ENCODE measurements at regions not wholly inside any gene's neighbourhood (a gene's known extent, or its start where the extent isn't known, plus 50 kb on each side); places are given as distances from the start of the nearest gene placed in this dataset.
"Not testable (repeated sequence)": the region's sequence is repeated elsewhere in the genome, so short reads cannot be mapped to it uniquely, and the experiment has no call there.

DNA sequence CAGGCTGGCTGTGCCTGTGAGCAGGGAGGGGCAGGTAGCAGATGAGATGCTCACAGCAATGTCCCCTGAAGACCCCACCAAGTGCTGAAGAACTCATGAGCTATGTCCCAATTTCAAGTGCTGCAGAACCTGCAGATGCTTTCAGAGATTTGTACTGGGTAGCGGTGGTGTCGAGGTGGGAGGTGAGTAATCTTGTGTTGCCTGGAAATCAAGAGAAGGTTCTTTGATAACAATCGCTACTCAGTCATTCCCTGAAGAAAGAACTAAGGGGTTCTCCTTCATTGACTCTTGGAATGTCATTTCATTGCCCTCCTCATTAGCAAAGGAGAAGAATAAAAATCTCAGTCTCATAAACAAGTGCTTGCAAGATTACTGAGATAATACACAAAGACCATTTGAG lies 246.4 kb downstream of the EMX2 start:
- no peak for DNase-seq (ENCODE audit: low spot score)

DNA sequence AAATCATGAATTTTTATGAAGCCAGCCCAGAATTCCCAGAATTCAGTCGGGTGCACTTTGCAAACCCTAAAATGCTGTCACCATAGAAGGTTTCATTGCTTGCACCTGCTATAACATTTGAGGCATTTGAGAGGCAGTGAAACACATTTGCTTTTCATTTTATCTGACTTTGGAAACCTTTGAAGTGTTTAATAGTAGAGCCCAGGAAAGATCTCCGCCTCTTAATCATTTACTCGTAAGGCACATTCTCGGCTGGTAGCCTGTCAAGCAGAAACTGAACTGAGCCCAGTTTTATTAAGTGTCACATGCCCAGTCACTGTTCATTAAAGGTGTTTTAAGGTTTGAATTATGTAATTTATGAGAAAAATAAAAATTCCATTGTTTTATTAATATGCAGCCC lies 247.6 kb downstream of the EMX2 start:
- DNase-seq (ENCODE audit: low spot score) = no peak

GRCh38 chr10:117790621-117791020 lies 248.1 kb downstream of the EMX2 start:
- DNase-seq (ENCODE audit: low spot score) = no peak

DNA sequence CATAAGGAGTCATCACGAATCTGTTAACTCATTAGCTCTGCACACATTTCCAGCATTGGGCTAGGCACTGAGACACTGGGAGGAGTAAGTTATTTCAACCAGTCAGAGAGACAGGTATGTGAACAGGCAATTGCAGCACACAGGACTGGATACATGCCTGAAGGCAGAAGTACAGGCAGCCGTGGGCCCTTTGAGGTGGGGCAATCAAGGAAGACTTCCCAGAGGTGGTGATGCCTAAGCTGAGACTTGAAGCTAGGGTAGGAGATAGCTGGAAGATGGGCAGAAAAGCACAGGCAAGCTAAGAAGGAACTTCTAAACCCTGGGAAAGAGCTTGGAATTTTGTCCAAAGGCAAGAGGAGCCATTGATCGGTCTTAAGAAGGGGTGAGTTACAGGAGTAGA lies 249.7 kb downstream of the EMX2 start:
- no peak for DNase-seq (ENCODE audit: low spot score)

- DNase-seq (ENCODE audit: low spot score) = no peak
Measured at GRCh38 chr10:117796130-117796745, 250.5 kb downstream of the RAB11FIP2 start.

DNA sequence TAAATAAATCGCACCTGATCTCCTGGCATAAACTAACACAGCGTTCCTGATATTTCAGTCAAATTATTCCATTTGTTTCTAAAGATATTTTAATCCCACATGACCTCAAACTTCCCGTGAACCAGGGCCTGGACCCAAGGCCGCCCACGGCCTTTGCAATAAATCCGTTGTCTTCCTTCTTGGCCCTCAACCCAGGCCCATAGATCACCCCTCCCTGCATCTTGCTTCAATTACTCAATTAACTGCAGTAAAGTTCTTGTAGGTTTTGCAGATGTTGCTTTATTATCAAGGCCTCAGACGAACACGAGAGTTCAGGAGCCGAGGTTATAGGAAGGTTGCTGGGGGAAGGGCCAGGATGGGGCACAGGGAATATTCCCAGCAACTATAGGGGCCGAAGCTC lies 249.4 kb downstream of the RAB11FIP2 start:
- no peak for DNase-seq (ENCODE audit: low spot score)

DNA sequence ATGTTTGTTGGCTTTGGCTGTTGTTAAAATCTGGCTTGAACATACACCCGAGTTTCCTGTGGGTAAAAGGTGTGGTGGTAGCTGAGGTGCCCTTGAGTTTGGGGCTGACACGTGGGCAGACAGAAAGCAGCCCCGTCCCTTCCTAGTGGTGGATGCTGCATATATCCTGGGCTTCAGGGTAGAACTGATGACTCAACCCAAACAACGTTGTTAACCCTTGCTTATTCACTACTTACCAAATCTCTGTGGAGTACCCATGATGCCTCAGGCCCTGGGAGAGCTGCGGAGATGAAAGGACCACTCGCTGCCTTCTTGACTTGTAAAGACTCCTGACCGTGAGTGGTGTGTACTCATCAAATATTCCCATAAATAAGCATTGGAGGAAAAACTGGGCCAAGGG lies 245.1 kb downstream of the RAB11FIP2 start:
- no peak for DNase-seq (ENCODE audit: low spot score)

DNA sequence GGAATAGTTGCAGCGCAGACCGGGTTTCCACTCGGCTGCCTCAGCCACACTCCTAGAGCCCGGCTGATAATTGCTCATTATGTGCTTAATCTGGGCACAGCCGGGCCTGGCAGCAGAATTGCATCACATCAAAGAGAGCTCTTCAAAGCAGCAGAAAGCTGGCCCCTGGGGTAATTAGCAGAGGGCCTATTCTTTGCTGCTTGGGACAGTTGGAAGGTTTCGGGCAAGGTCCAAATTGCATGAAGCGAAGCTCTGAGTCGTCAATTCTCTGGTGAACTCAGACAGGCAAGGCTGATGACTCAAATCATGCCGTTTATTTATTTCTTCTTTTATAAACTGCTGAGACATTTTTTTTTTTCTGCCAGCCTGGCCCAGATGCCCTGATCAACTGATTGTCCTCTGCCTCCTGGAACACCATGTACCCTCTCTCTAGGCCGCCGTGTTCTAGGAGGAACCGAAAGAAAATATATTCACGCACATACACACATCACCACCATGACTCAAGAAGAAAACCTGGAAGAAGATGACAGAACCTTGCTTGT lies 242.2 kb downstream of the RAB11FIP2 start:
- DNase-seq (ENCODE audit: low spot score) = peak; percentile 57

GRCh38 chr10:117805139-117805538 lies 241.6 kb downstream of the RAB11FIP2 start:
- DNase-seq (ENCODE audit: low spot score) = no peak

GRCh38 chr10:117807441-117807840 lies 239.3 kb downstream of the RAB11FIP2 start:
- DNase-seq (ENCODE audit: low spot score) = no peak

DNA sequence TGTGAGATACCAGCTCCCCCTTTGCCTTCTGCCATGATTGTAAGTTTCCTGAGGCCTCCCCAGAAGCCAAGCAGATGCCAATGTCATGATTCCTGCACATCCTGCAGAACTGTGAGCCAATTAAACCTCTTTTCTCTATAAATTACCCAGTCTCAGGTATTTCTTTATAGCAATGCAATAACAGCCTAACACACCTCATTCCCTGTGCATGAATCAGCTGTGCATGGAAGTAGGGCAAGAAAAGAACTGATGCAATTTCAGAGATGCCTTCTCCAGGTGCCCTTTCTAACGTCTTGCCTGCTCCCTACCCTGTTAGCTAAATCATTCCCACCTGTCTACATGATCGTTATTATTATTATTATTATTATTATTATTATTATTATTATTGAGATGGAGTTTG lies 230.9 kb downstream of the RAB11FIP2 start:
- DNase-seq (ENCODE audit: low spot score) = not testable (repeated sequence)

DNA sequence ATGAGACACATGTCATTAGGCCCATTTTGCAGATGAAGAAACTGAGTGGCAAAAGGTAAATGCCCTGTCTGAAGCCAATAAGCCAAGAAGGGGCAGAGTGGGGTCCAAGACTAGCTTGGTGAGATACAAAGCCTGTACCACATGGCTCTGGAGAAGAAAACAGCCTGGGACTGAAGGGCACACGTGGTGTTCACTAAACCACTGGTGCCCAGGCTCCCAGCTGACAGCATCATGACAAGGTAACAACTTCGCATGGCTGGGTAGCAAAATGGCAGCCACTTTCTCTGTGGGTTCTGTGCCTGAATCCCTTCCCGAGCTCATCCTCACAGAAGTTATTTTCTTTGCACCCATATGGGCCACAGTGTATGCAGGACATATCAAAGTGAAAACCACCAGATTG lies 229.6 kb downstream of the RAB11FIP2 start:
- DNase-seq (ENCODE audit: low spot score) = no peak

DNA sequence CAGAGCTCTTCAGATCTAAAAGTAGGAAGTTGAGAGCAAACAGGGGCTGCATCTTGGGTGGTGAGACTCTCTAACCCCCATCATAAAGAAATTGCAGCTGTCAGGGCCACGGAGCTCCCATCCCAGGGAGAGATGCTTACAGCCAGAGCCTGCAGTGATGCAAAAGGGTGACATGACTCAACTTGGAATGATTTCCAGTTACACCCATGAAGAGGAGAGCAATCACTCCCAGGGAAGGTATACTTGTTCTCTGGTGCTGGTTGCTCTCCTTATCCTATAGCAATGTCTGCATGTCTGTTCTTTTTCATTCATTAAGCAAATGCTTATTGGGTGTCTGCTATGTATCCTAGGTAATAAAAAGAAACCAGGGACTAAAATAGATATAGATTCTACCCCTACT lies 228.0 kb downstream of the RAB11FIP2 start:
- no peak for DNase-seq (ENCODE audit: low spot score)

DNA sequence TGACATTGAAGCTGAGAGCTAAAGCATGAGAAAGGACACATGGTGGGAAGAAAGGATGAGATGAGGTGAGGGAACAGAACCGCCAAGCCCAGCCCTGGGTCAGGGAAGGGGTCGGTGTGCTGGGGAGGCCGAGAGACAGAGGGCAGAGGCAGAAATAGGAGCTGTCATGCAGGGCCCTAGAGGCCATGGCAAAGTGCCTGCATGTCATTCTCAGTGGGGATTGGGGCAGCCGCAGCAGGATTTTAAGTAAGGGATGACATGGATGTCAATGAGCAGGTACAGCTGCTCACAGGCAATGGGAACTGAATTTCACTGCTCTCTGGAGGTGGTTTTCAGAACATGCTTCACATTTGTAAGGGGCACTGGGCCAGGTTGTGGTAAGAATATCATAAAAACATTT lies 227.4 kb downstream of the RAB11FIP2 start:
- no peak for DNase-seq (ENCODE audit: low spot score)

GRCh38 chr10:117823980-117824379 lies 222.8 kb downstream of the RAB11FIP2 start:
- DNase-seq (ENCODE audit: low spot score) = no peak

GRCh38 chr10:117830205-117830604 lies 216.5 kb downstream of the RAB11FIP2 start:
- no peak for DNase-seq (ENCODE audit: low spot score)

GRCh38 chr10:117830787-117831212 lies 215.9 kb downstream of the RAB11FIP2 start:
- DNase-seq (ENCODE audit: low spot score) = no peak

DNA sequence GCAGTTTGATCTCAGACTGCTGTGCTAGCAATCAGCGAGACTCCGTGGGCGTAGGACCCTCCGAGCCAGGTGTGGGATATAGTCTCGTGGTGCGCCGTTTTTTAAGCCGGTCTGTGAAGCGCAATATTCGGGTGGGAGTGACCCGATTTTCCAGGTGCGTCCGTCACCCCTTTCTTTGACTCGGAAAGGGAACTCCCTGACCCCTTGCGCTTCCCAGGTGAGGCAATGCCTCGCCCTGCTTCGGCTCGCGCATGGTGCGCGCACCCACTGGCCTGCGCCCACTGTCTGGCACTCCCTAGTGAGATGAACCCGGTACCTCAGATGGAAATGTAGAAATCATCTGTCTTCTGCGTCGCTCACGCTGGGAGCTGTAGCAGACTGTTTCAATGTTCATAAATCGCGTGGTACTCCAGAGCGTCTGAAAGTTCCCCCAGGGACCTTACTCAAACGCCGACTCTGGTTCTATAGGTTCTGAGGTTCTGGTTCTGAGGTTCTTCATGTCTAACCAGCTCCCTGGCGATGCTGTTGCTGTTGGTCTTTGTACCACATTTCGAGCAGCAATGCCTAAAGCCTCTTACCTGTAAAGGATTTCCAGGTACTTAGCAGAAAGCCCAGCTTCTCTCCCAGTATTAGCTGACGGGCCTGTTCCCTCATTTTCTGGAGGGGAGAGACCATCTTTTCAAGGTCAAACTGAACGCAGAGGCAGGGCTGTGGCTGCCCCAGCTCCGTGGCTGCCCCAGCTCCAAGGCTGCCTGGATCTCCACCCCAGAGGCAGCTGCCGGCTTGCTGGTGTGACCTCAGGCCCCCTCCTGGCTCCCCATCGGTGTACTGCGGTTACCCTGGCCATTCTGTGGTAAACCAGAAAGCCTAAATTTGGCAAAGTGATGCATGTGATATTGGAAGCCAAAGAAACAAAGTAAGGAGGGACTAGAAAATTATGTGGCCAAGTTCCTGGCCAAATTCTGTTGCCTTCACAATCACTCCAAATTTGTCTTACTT lies 207.9 kb downstream of the RAB11FIP2 start:
- not testable (repeated sequence) for DNase-seq (ENCODE audit: low spot score)

DNA sequence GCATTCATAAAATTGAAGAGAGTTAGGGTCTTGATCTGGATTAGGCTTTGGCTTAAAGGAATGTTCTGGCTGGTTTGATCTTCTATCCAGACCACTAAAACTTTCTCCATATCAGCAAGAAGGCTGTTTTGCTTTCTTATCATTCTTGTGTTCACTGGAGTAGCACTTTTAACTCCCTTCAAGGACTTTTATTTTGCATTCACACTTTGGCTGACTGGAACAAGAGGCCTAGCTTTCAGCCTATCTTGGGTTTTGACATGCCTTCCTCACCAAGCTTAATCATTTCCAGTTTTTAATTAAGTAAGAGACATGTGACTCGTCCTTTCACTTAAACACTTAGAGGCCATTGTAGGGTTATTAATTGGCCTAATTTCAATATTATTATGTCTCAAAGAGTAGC lies 190.3 kb downstream of the RAB11FIP2 start:
- DNase-seq (ENCODE audit: low spot score) = not testable (repeated sequence)

DNA sequence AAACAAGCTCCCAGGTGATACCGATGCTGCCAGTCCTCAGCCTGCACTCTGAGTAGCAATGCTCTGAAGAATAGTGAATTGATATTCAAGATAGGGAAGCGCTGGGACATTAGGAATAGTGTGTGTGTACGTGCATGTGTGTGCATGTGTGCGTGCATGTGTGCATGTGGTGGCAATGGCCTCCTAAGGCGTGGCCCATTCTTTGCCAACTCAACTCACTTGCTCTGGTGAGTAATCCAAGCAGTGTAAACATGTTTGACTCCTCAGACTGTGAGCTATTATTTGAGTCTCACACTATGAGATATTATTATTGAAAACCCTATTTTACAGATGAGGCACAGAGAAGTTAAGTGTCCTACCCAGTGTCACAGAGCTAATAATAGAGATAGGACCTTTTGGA lies 186.6 kb downstream of the RAB11FIP2 start:
- DNase-seq (ENCODE audit: low spot score) = no peak

- no peak for DNase-seq (ENCODE audit: low spot score)
Measured at GRCh38 chr10:117860823-117861222, 185.9 kb downstream of the RAB11FIP2 start.

- no peak for DNase-seq (ENCODE audit: low spot score)
Measured at GRCh38 chr10:117861329-117861728, 185.4 kb downstream of the RAB11FIP2 start.

DNA sequence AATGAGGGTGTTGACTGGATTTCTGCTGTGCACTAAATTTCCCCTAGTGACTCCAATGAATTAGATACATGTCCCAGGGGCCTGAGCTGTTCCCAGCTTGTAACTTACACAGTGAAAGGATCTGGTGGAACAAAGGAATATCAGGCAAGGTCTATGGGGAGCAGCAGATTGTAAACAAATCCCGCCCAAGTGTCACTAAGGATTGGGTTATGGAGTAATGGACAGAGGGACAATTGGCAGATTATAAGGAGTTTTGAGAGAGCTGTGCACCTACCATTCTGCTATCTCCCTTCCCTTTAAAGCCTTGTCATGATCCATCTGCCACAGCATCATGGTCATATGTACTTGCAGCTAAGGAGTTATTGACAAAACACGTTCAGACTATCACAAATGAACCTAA lies 183.0 kb downstream of the RAB11FIP2 start:
- no peak for DNase-seq (ENCODE audit: low spot score)

All from globus pallidus (tissue), 1 donor.